ENCODE measurements at regions not wholly inside any gene's neighbourhood (a gene's known extent, or its start where the extent isn't known, plus 50 kb on each side); places are given as distances from the start of the nearest gene placed in this dataset.

- H3K4me1 Mint-ChIP-seq (ENCODE audit: unreplicated experiment) = peaks cover 12% of the 10 kb centered on the region
Measured at GRCh38 chr5:114238771-114239313, 123.0 kb upstream of the KCNN2 start.

GRCh38 chr5:114243281-114243971 lies 118.4 kb upstream of the KCNN2 start:
- H3K4me3 Mint-ChIP-seq (ENCODE audit: unreplicated experiment) = no peak overlapping the region
- no peaks in the 10 kb centered on the region for H3K36me3 Mint-ChIP-seq (ENCODE audit: unreplicated experiment)
- peak overlapping the region; percentile 86 for H3K27ac Mint-ChIP-seq (ENCODE audit: unreplicated experiment)
- DNase-seq (ENCODE audit: extremely low spot score, unreplicated experiment) = no peak
- TF ChIP-seq, protein P1, sequence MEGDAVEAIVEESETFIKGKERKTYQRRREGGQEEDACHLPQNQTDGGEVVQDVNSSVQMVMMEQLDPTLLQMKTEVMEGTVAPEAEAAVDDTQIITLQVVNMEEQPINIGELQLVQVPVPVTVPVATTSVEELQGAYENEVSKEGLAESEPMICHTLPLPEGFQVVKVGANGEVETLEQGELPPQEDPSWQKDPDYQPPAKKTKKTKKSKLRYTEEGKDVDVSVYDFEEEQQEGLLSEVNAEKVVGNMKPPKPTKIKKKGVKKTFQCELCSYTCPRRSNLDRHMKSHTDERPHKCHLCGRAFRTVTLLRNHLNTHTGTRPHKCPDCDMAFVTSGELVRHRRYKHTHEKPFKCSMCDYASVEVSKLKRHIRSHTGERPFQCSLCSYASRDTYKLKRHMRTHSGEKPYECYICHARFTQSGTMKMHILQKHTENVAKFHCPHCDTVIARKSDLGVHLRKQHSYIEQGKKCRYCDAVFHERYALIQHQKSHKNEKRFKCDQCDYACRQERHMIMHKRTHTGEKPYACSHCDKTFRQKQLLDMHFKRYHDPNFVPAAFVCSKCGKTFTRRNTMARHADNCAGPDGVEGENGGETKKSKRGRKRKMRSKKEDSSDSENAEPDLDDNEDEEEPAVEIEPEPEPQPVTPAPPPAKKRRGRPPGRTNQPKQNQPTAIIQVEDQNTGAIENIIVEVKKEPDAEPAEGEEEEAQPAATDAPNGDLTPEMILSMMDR (IDR thresholded peaks at IDR 0.05) = no peak
- H3K9me3 Mint-ChIP-seq (ENCODE audit: unreplicated experiment) = no peaks in the 10 kb centered on the region
- no peaks in the 10 kb centered on the region for H3K27me3 Mint-ChIP-seq (ENCODE audit: unreplicated experiment)
- peaks cover 32% of the 10 kb centered on the region for H3K4me1 Mint-ChIP-seq (ENCODE audit: unreplicated experiment)

More at GRCh38 chr5:114238771-114239313, 123.0 kb upstream of the KCNN2 start:
- H3K36me3 Mint-ChIP-seq (ENCODE audit: unreplicated experiment) = no peaks in the 10 kb centered on the region
- no peak overlapping the region for H3K27ac Mint-ChIP-seq (ENCODE audit: unreplicated experiment)
- H3K4me3 Mint-ChIP-seq (ENCODE audit: unreplicated experiment) = no peak overlapping the region
- H3K9me3 Mint-ChIP-seq (ENCODE audit: unreplicated experiment) = peaks cover 7% of the 10 kb centered on the region
- TF ChIP-seq, protein P1 (IDR thresholded peaks at IDR 0.05) = no peak
- DNase-seq (ENCODE audit: extremely low spot score, unreplicated experiment) = no peak
- H3K27me3 Mint-ChIP-seq (ENCODE audit: unreplicated experiment) = no peaks in the 10 kb centered on the region

GRCh38 chr5:114243972-114244317 lies 117.9 kb upstream of the KCNN2 start:
- TF ChIP-seq, protein P1 (IDR thresholded peaks at IDR 0.05) = no peak
- peak overlapping the region; percentile 86 for H3K27ac Mint-ChIP-seq (ENCODE audit: unreplicated experiment)
- no peak overlapping the region for H3K4me3 Mint-ChIP-seq (ENCODE audit: unreplicated experiment)
- H3K27me3 Mint-ChIP-seq (ENCODE audit: unreplicated experiment) = no peaks in the 10 kb centered on the region
- H3K9me3 Mint-ChIP-seq (ENCODE audit: unreplicated experiment) = no peaks in the 10 kb centered on the region
- no peaks in the 10 kb centered on the region for H3K36me3 Mint-ChIP-seq (ENCODE audit: unreplicated experiment)
- H3K4me1 Mint-ChIP-seq (ENCODE audit: unreplicated experiment) = peaks cover 36% of the 10 kb centered on the region
- no peak for DNase-seq (ENCODE audit: extremely low spot score, unreplicated experiment)

DNA sequence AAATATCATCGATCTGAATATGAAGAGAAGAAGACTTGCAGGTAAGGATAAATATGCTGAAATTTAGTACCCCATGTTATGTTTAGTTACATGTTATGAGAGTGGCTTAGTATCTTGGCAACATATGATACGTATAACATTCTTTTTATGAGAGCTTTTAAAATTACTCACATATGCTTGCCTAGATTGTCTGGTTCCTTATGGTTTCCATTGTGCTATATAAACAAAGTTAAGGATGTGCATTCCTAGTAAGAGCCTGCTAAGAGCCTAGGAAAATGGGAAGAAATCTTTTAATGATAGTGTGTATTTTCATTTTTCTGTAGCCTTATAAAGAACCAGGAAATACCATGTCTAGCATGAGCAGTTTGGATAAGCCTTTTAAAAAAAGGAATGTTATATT lies 112.0 kb upstream of the KCNN2 start:
- H3K27ac Mint-ChIP-seq (ENCODE audit: unreplicated experiment) = peak overlapping the region; percentile 91
- H3K4me3 Mint-ChIP-seq (ENCODE audit: unreplicated experiment) = no peak overlapping the region

DNA sequence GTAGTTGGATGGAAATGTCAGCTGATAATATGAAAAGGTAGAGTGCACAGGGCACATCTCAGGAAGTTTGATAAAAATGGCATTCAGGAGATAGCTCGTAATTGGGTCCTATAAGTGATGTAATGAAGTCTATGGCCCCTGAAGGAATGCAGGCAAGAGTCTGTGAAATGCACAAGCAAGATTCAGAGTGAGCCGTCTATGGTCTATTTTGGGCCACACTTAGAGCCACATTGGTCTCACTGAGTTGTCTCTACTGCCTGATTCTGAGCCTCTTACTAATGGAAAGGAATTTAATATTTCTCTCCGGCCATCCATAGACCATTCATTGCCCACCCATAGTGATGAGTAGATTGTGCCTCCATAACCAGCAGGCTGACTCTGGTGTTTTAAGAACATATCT lies 111.3 kb upstream of the KCNN2 start:
- Mint-ChIP-seq H3K27me3 (ENCODE audit: unreplicated experiment) (no peaks in the 10 kb centered on the region), H3K4me1 (ENCODE audit: unreplicated experiment) (peaks cover 45% of the 10 kb centered on the region), H3K36me3 (ENCODE audit: unreplicated experiment) (no peaks in the 10 kb centered on the region), H3K4me3 (ENCODE audit: unreplicated experiment) (no peak overlapping the region), H3K27ac (ENCODE audit: unreplicated experiment) (peak overlapping the region; percentile 91), H3K9me3 (ENCODE audit: unreplicated experiment) (no peaks in the 10 kb centered on the region)
- TF ChIP-seq, protein P1 (IDR thresholded peaks at IDR 0.05) = no peak
- no peak for DNase-seq (ENCODE audit: extremely low spot score, unreplicated experiment)

More for the DNA sequence above, 112.0 kb upstream of the KCNN2 start:
- DNase-seq (ENCODE audit: extremely low spot score, unreplicated experiment) = no peak
- no peaks in the 10 kb centered on the region for H3K36me3 Mint-ChIP-seq (ENCODE audit: unreplicated experiment)
- no peaks in the 10 kb centered on the region for H3K27me3 Mint-ChIP-seq (ENCODE audit: unreplicated experiment)
- TF ChIP-seq, protein P1 (IDR thresholded peaks at IDR 0.05) = no peak
- H3K4me1 Mint-ChIP-seq (ENCODE audit: unreplicated experiment) = peaks cover 52% of the 10 kb centered on the region
- H3K9me3 Mint-ChIP-seq (ENCODE audit: unreplicated experiment) = no peaks in the 10 kb centered on the region

Measured in osteocyte (in vitro differentiated cells).